ENCODE measurements at regions not wholly inside any gene's neighbourhood (a gene's known extent, or its start where the extent isn't known, plus 50 kb on each side); places are given as distances from the start of the nearest gene placed in this dataset.
"Not testable (repeated sequence)": the region's sequence is repeated elsewhere in the genome, so short reads cannot be mapped to it uniquely, and the experiment has no call there.

GRCh38 chr7:24392774-24393173, 108.8 kb downstream of the NPY start:
- H3K36me3 ChIP-seq = no peaks in the 10 kb centered on the region
- ATAC-seq = no peak
- 20 to 33% methylated on average over 1 of the region's 1 CpG for WGBS, 2 donors (ENCODE audit: low coverage in 1 of 2)
- no peaks in the 10 kb centered on the region for H3K27me3 ChIP-seq
- TF ChIP-seq POLR2A (IDR thresholded peaks at IDR 0.05) (no peak), CTCF (IDR thresholded peaks at IDR 0.05) (no peak), EP300 (IDR thresholded peaks at IDR 0.05) (no peak), POLR2AphosphoS5 (IDR thresholded peaks at IDR 0.05) (no peak)
- H3K4me3 ChIP-seq = no peak overlapping the region
- H3K9me3 ChIP-seq = no peaks in the 10 kb centered on the region
- no peak overlapping the region for H3K27ac ChIP-seq
- H3K4me1 ChIP-seq = no peaks in the 10 kb centered on the region

GRCh38 chr7:24395512-24395911, 111.5 kb downstream of the NPY start:
- Histone ChIP-seq H3K9me3 (no peaks in the 10 kb centered on the region), H3K27ac (no peak overlapping the region), H3K27me3 (no peaks in the 10 kb centered on the region), H3K4me3 (no peak overlapping the region), H3K4me1 (no peaks in the 10 kb centered on the region), H3K36me3 (no peaks in the 10 kb centered on the region)
- WGBS, 2 donors (ENCODE audit: low coverage in 1 of 2) = 67 to 75% methylated on average over 1 to 2 of the region's 3 CpGs
- TF ChIP-seq EP300 (IDR thresholded peaks at IDR 0.05) (no peak), POLR2A (IDR thresholded peaks at IDR 0.05) (no peak), POLR2AphosphoS5 (IDR thresholded peaks at IDR 0.05) (no peak), CTCF (IDR thresholded peaks at IDR 0.05) (no peak)
- no peak for ATAC-seq

- not testable (repeated sequence) for H3K4me1 ChIP-seq, H3K4me3 ChIP-seq, ATAC-seq, H3K9me3 ChIP-seq, H3K27ac ChIP-seq, H3K27me3 ChIP-seq, H3K36me3 ChIP-seq
- 58% methylated on average over 10 of the region's 13 CpGs; no CpG with 5 or more reads in 1 of the 2 donors for WGBS, 2 donors (ENCODE audit: low coverage in 1 of 2)
These were observed 112.4 kb downstream of the NPY start for GRCh38 chr7:24396387-24396786.

- ATAC-seq = no peak
- TF ChIP-seq POLR2AphosphoS5 (IDR thresholded peaks at IDR 0.05) (no peak), CTCF (IDR thresholded peaks at IDR 0.05) (peak in 3 of 4 experiments; percentile 25 to 51 (median 44)), EP300 (IDR thresholded peaks at IDR 0.05) (no peak)
- no peaks in the 10 kb centered on the region for H3K27me3 ChIP-seq
- H3K4me1 ChIP-seq = no peaks in the 10 kb centered on the region
- H3K27ac ChIP-seq = no peak overlapping the region
- H3K4me3 ChIP-seq = no peak overlapping the region
- H3K36me3 ChIP-seq = no peaks in the 10 kb centered on the region
- H3K9me3 ChIP-seq = no peaks in the 10 kb centered on the region
- WGBS, 2 donors (ENCODE audit: low coverage in 1 of 2) = 22 to 28% methylated on average over 7 to 12 of the region's 15 CpGs
These were observed 117.9 kb downstream of the NPY start for GRCh38 chr7:24401628-24402593.

- 61 to 83% methylated on average over 4 of the region's 4 CpGs for WGBS, 2 donors (ENCODE audit: low coverage in 1 of 2)
- no peak for ATAC-seq
- Histone ChIP-seq H3K4me1 (no peaks in the 10 kb centered on the region), H3K27me3 (no peaks in the 10 kb centered on the region), H3K4me3 (no peak overlapping the region), H3K27ac (no peak overlapping the region), H3K9me3 (no peaks in the 10 kb centered on the region), H3K36me3 (no peaks in the 10 kb centered on the region)
- TF ChIP-seq CTCF (IDR thresholded peaks at IDR 0.05) (no peak), EP300 (IDR thresholded peaks at IDR 0.05) (no peak), POLR2A (IDR thresholded peaks at IDR 0.05) (no peak), POLR2AphosphoS5 (IDR thresholded peaks at IDR 0.05) (no peak)
These were observed 118.7 kb downstream of the NPY start for GRCh38 chr7:24402655-24403054.

All from gastroesophageal sphincter (tissue), 4 donors.